Heart left ventricle (tissue), 13 donors: ENCODE measurements at regions not wholly inside any gene's neighbourhood (a gene's known extent, or its start where the extent isn't known, plus 50 kb on each side); places are given as distances from the start of the nearest gene placed in this dataset.

Experiments used
- POLR2A ChIP-seq, 2 donors: fragments of 450-650 bp; IDR thresholded peaks; one replicate each; pipeline ENCODE4 v1.6.1; 2017; ENCODE audit warnings: antibody characterized with exemption in 2 of 2, mild to moderate bottlenecking in 2 of 2, moderate library complexity in 2 of 2
- TF ChIP-seq, protein P1 (sequence below), 12 donors: fragments of 200-600 bp; sonication (generic) in 4 of 12; IDR thresholded peaks; one replicate each; pipeline versions ENCODE4 v1.5.0 to v1.8.0; 2018 to 2022; ENCODE audit warnings: antibody characterized with exemption in 12 of 12, mild to moderate bottlenecking in 5 of 12
- donor health status: ischemic (EF 13 %, LVEDD 7.1; RV severe dilation, severe dysfunction).
- donor health status: DM: no; HTN: yes; CAD: no.
- donor health status: DM: no; HTN: no; CAD: no.
- donor health status: ischemic (EF 25% LVEDD 6.9; RV normal size, moderate dysfunction).
- donor health status: ischemic (EF 25% LVEDD 5.7; RV mildly dilated, moderate dysfunction).
- donor health status: ischemic (EF 35%, LVEDD 5.7; RV mildly dilated, moderate dysfunction).
- donor health status: nonischemic (EF 11% LVEDD 7.7; RV severe dilation, severe dysfunction).
- donor health status: DM: yes; HTN: yes; CAD: no.
- donor health status: PGD.
- donor health status: ischemic (EF 29% LVEDD 5.4; RV normal size, mild dysfunction).
- donor health status: nonischemic (EF 23%, LVEDD 6.1; RV moderate dilation, normal function).

GRCh38 chr12:114846771-114847170 lies 162.8 kb upstream of the TBX3 start:
- TF ChIP-seq, protein P1, sequence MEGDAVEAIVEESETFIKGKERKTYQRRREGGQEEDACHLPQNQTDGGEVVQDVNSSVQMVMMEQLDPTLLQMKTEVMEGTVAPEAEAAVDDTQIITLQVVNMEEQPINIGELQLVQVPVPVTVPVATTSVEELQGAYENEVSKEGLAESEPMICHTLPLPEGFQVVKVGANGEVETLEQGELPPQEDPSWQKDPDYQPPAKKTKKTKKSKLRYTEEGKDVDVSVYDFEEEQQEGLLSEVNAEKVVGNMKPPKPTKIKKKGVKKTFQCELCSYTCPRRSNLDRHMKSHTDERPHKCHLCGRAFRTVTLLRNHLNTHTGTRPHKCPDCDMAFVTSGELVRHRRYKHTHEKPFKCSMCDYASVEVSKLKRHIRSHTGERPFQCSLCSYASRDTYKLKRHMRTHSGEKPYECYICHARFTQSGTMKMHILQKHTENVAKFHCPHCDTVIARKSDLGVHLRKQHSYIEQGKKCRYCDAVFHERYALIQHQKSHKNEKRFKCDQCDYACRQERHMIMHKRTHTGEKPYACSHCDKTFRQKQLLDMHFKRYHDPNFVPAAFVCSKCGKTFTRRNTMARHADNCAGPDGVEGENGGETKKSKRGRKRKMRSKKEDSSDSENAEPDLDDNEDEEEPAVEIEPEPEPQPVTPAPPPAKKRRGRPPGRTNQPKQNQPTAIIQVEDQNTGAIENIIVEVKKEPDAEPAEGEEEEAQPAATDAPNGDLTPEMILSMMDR (IDR thresholded peaks at IDR 0.05) = no peak
- no peak for TF ChIP-seq POLR2A (IDR thresholded peaks at IDR 0.05)
